ENCODE measurements at regions not wholly inside any gene's neighbourhood (a gene's known extent, or its start where the extent isn't known, plus 50 kb on each side); places are given as distances from the start of the nearest gene placed in this dataset.

GRCh38 chr1:219427989-219428388 lies 184.9 kb downstream of the ZC3H11B start:
- no peak overlapping the region for H3K4me3 ChIP-seq (ENCODE audit: low read length in 2 of 2)
- peaks cover 0 to 4% of the 10 kb centered on the region in 2 donors for H3K4me1 ChIP-seq (ENCODE audit: control insufficient read depth in 2 of 2, insufficient read depth in 1 of 2, low read depth in 1 of 2, low read length in 2 of 2)
- WGBS, 2 donors (ENCODE audit: extremely low coverage in 2 of 2, insufficient read length in 2 of 2, insufficient replicate concordance in 1 of 2), result no CpG with 5 or more reads among the region's 2 CpGs
- no peak overlapping the region for H3K14ac ChIP-seq (ENCODE audit: low read length)
- no peak overlapping the region for H2BK5ac ChIP-seq (ENCODE audit: low read length)
- H3K27me3 ChIP-seq (ENCODE audit: control insufficient read depth in 3 of 3, insufficient read depth in 3 of 3, low read depth in 1 of 3, low read length in 3 of 3), result no peaks in the 10 kb centered on the region
- H4K8ac ChIP-seq (ENCODE audit: low read depth, low read length), result no peak overlapping the region
- no peak overlapping the region for H2BK120ac ChIP-seq (ENCODE audit: low read depth, low read length)
- no peaks in the 10 kb centered on the region for H3K36me3 ChIP-seq (replicated peaks in 1 of 2; ENCODE audit: control insufficient read depth in 2 of 2, insufficient read depth in 2 of 2, low read length in 2 of 2)
- no peak overlapping the region for H3K4ac ChIP-seq (ENCODE audit: low read length)
- H3K27ac ChIP-seq (replicated peaks; ENCODE audit: low read length), result no peak overlapping the region
- H2AFZ ChIP-seq (ENCODE audit: low read length), result no peak overlapping the region
- peaks cover 0 to 2% of the 10 kb centered on the region in 2 donors for H3K9me3 ChIP-seq (replicated peaks in 1 of 2; ENCODE audit: control insufficient read depth in 2 of 2, insufficient read depth in 1 of 2, low read depth in 1 of 2, low read length in 2 of 2)
- DNase-seq (ENCODE audit: low spot score), result no peak
- H3K4me2 ChIP-seq (ENCODE audit: insufficient read depth, low read length, poor library complexity, severe bottlenecking), result no peak overlapping the region
- H3K79me1 ChIP-seq (ENCODE audit: low read depth, low read length), result no peaks in the 10 kb centered on the region
- H3K18ac ChIP-seq (ENCODE audit: low read length), result no peak overlapping the region
- H4K91ac ChIP-seq (ENCODE audit: low read depth, low read length, poor library complexity), result no peak overlapping the region
- H3K23ac ChIP-seq (ENCODE audit: low read depth, low read length, poor library complexity), result no peak overlapping the region
- H2BK12ac ChIP-seq (ENCODE audit: low read length), result no peak overlapping the region
- H3K9ac ChIP-seq (ENCODE audit: low read depth, low read length, poor library complexity), result no peak overlapping the region
- H2BK15ac ChIP-seq (ENCODE audit: low read length), result no peak overlapping the region
- no peak overlapping the region for H2AK5ac ChIP-seq (ENCODE audit: low read depth, low read length)

GRCh38 chr1:219427403-219427802 lies 185.5 kb downstream of the ZC3H11B start:
- Histone ChIP-seq H3K14ac (ENCODE audit: low read length) (no peak overlapping the region), H3K36me3 (replicated peaks in 1 of 2; ENCODE audit: control insufficient read depth in 2 of 2, insufficient read depth in 2 of 2, low read length in 2 of 2) (no peaks in the 10 kb centered on the region), H3K9ac (ENCODE audit: low read depth, low read length, poor library complexity) (no peak overlapping the region), H3K9me3 (replicated peaks in 1 of 2; ENCODE audit: control insufficient read depth in 2 of 2, insufficient read depth in 1 of 2, low read depth in 1 of 2, low read length in 2 of 2) (peaks cover 0 to 2% of the 10 kb centered on the region in 2 donors), H2BK15ac (ENCODE audit: low read length) (no peak overlapping the region), H3K79me1 (ENCODE audit: low read depth, low read length) (no peaks in the 10 kb centered on the region), H3K27ac (replicated peaks; ENCODE audit: low read length) (no peak overlapping the region), H3K23ac (ENCODE audit: low read depth, low read length, poor library complexity) (no peak overlapping the region), H3K4ac (ENCODE audit: low read length) (no peak overlapping the region), H2BK120ac (ENCODE audit: low read depth, low read length) (no peak overlapping the region), H3K18ac (ENCODE audit: low read length) (no peak overlapping the region), H3K4me3 (ENCODE audit: low read length in 2 of 2) (no peak overlapping the region), H3K4me1 (ENCODE audit: control insufficient read depth in 2 of 2, insufficient read depth in 1 of 2, low read depth in 1 of 2, low read length in 2 of 2) (peaks cover 0 to 4% of the 10 kb centered on the region in 2 donors), H2AFZ (ENCODE audit: low read length) (no peak overlapping the region), H2BK12ac (ENCODE audit: low read length) (no peak overlapping the region), H4K91ac (ENCODE audit: low read depth, low read length, poor library complexity) (no peak overlapping the region), H2BK5ac (ENCODE audit: low read length) (no peak overlapping the region), H2AK5ac (ENCODE audit: low read depth, low read length) (no peak overlapping the region), H3K27me3 (ENCODE audit: control insufficient read depth in 3 of 3, insufficient read depth in 3 of 3, low read depth in 1 of 3, low read length in 3 of 3) (no peaks in the 10 kb centered on the region), H3K4me2 (ENCODE audit: insufficient read depth, low read length, poor library complexity, severe bottlenecking) (no peak overlapping the region), H4K8ac (ENCODE audit: low read depth, low read length) (no peak overlapping the region)
- DNase-seq (ENCODE audit: low spot score), result no peak

DNA sequence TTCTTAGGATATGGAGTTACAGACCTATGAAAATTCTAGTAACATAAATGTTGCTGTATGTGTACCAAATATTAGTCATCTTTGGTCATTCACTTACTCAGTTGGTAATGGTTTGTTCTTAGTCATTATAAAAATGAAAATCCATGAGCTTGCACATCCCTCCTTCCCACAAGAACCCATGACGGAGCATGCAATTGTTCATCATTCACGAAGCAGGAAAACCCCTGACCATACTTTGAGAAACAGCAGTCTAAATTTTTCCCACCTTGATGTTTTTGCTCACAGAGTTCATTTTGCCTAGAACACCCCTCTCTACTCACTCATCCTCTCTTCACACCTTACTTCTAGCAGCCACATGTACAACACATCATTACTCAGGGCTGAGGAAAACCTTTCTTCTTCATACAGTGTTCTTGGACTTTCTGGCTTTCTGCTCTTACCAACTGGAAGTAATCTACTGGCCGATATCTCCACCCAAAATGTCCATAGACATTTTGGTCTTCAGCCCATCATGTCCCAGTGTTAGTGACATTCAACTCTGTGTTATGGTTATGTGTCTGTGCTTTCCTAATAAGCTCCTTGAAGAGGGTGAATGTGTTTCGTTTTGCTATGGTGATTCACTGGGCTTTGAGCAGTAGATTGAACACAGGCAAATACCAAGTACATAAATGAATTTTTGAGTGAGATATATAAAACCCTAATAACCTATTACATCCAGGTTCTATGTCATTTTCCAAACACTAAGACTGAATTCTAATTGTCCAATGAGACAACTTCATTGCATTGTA lies 189.9 kb downstream of the ZC3H11B start:
- Histone ChIP-seq H3K9ac (ENCODE audit: low read depth, low read length, poor library complexity) (no peak overlapping the region), H3K23ac (ENCODE audit: low read depth, low read length, poor library complexity) (no peak overlapping the region), H3K4me1 (ENCODE audit: control insufficient read depth in 2 of 2, insufficient read depth in 1 of 2, low read depth in 1 of 2, low read length in 2 of 2) (no peaks in the 10 kb centered on the region), H2BK120ac (ENCODE audit: low read depth, low read length) (no peak overlapping the region), H3K14ac (ENCODE audit: low read length) (no peak overlapping the region), H3K4me2 (ENCODE audit: insufficient read depth, low read length, poor library complexity, severe bottlenecking) (no peak overlapping the region), H2AK5ac (ENCODE audit: low read depth, low read length) (no peak overlapping the region), H2BK12ac (ENCODE audit: low read length) (no peak overlapping the region), H2AFZ (ENCODE audit: low read length) (no peak overlapping the region), H3K4ac (ENCODE audit: low read length) (no peak overlapping the region), H2BK15ac (ENCODE audit: low read length) (no peak overlapping the region), H2BK5ac (ENCODE audit: low read length) (no peak overlapping the region), H3K9me3 (replicated peaks in 1 of 2; ENCODE audit: control insufficient read depth in 2 of 2, insufficient read depth in 1 of 2, low read depth in 1 of 2, low read length in 2 of 2) (peaks cover 0 to 2% of the 10 kb centered on the region in 2 donors), H3K36me3 (replicated peaks in 1 of 2; ENCODE audit: control insufficient read depth in 2 of 2, insufficient read depth in 2 of 2, low read length in 2 of 2) (no peaks in the 10 kb centered on the region), H3K4me3 (ENCODE audit: low read length in 2 of 2) (no peak overlapping the region), H3K79me1 (ENCODE audit: low read depth, low read length) (no peaks in the 10 kb centered on the region), H3K27me3 (ENCODE audit: control insufficient read depth in 3 of 3, insufficient read depth in 3 of 3, low read depth in 1 of 3, low read length in 3 of 3) (no peaks in the 10 kb centered on the region), H3K18ac (ENCODE audit: low read length) (no peak overlapping the region), H3K27ac (replicated peaks; ENCODE audit: low read length) (no peak overlapping the region), H4K8ac (ENCODE audit: low read depth, low read length) (no peak overlapping the region), H4K91ac (ENCODE audit: low read depth, low read length, poor library complexity) (no peak overlapping the region)
- WGBS, 2 donors (ENCODE audit: extremely low coverage in 2 of 2, insufficient read length in 2 of 2, insufficient replicate concordance in 1 of 2), result no CpG with 5 or more reads among the region's 4 CpGs
- no peak for DNase-seq (ENCODE audit: low spot score)

DNA sequence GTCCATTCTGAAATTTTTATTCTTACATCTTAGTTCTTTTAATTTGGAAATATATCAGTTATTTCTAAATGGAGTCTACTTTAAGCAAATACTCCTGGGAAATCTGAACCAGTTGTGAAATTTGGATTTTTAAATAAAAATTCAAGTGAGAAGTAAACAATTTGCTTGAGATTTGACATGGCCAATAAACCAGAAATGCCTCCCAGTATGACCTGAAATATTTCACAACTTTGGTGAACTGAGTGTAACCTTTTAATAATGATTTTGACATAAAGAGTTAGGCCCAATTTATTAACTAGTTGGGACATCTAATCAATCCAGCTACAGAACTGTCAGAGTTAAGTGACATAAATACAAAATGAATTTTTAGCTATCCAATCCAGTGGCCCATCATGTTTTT lies 192.0 kb downstream of the ZC3H11B start:
- H3K23ac ChIP-seq (ENCODE audit: low read depth, low read length, poor library complexity), result no peak overlapping the region

More for the DNA sequence above, 192.0 kb downstream of the ZC3H11B start:
- Histone ChIP-seq H4K91ac (ENCODE audit: low read depth, low read length, poor library complexity) (no peak overlapping the region), H3K14ac (ENCODE audit: low read length) (no peak overlapping the region), H2AFZ (ENCODE audit: low read length) (no peak overlapping the region), H3K4me2 (ENCODE audit: insufficient read depth, low read length, poor library complexity, severe bottlenecking) (no peak overlapping the region), H2BK15ac (ENCODE audit: low read length) (no peak overlapping the region), H4K8ac (ENCODE audit: low read depth, low read length) (no peak overlapping the region), H3K4ac (ENCODE audit: low read length) (no peak overlapping the region), H3K9me3 (replicated peaks in 1 of 2; ENCODE audit: control insufficient read depth in 2 of 2, insufficient read depth in 1 of 2, low read depth in 1 of 2, low read length in 2 of 2) (peaks cover 0 to 2% of the 10 kb centered on the region in 2 donors), H3K27ac (replicated peaks; ENCODE audit: low read length) (no peak overlapping the region), H3K4me3 (ENCODE audit: low read length in 2 of 2) (no peak overlapping the region), H3K9ac (ENCODE audit: low read depth, low read length, poor library complexity) (no peak overlapping the region), H2AK5ac (ENCODE audit: low read depth, low read length) (no peak overlapping the region), H2BK5ac (ENCODE audit: low read length) (no peak overlapping the region), H3K27me3 (ENCODE audit: control insufficient read depth in 3 of 3, insufficient read depth in 3 of 3, low read depth in 1 of 3, low read length in 3 of 3) (no peaks in the 10 kb centered on the region), H3K4me1 (ENCODE audit: control insufficient read depth in 2 of 2, insufficient read depth in 1 of 2, low read depth in 1 of 2, low read length in 2 of 2) (no peaks in the 10 kb centered on the region), H2BK12ac (ENCODE audit: low read length) (no peak overlapping the region), H2BK120ac (ENCODE audit: low read depth, low read length) (no peak overlapping the region), H3K18ac (ENCODE audit: low read length) (no peak overlapping the region), H3K79me1 (ENCODE audit: low read depth, low read length) (no peaks in the 10 kb centered on the region), H3K36me3 (replicated peaks in 1 of 2; ENCODE audit: control insufficient read depth in 2 of 2, insufficient read depth in 2 of 2, low read length in 2 of 2) (no peaks in the 10 kb centered on the region)
- no peak for DNase-seq (ENCODE audit: low spot score)

Data from neuronal stem cell (in vitro differentiated cells).